ENCODE measurements at regions not wholly inside any gene's neighbourhood (a gene's known extent, or its start where the extent isn't known, plus 50 kb on each side); places are given as distances from the start of the nearest gene placed in this dataset.

- ChIA-PET CTCF (ENCODE audit: low intra/inter-chr PET ratio) (no interaction called here), POLR2A (no interaction called here)
- no peak overlapping the region for H3K27ac ChIP-seq (ENCODE audit: extremely low read depth, low read depth, low read length)
- no peaks in the 10 kb centered on the region for H3K4me1 ChIP-seq (replicated peaks in 1 of 2; ENCODE audit: control insufficient read depth in 2 of 2, insufficient read depth in 2 of 2, low read length in 2 of 2)
- H3K4me3 ChIP-seq, result no peak overlapping the region
- no peaks in the 10 kb centered on the region for H3K27me3 ChIP-seq (ENCODE audit: control insufficient read depth in 2 of 2, insufficient read depth in 2 of 2, low read length in 2 of 2)
- H3K9me1 ChIP-seq (ENCODE audit: control insufficient read depth, insufficient read depth, low read length), result no peaks in the 10 kb centered on the region
- no peaks in the 10 kb centered on the region for H3K36me3 ChIP-seq (ENCODE audit: control insufficient read depth, insufficient read depth, low read length)
- intact Hi-C loops (cut with micrococcal nuclease), result no loop called here
- H3K4me2 ChIP-seq (ENCODE audit: insufficient read depth, low read length), result no peak overlapping the region
- ATAC-seq (no peak), DNase-seq (ENCODE audit: extremely low read depth in 1 of 4, low spot score in 3 of 4) (no peak), FAIRE-seq (no peak)
- no peaks in the 10 kb centered on the region for H3K79me2 ChIP-seq (ENCODE audit: control insufficient read depth, insufficient read depth, low read length)
- H3K9me3 ChIP-seq (replicated peaks; ENCODE audit: control insufficient read depth, insufficient read depth, low read depth, low read length), result no peaks in the 10 kb centered on the region
- no peak overlapping the region for H2AFZ ChIP-seq (ENCODE audit: low read depth, low read length)
- in situ Hi-C loops (cut with MboI), result no loop called here
- no peak for TF ChIP-seq NR2C1 (IDR thresholded peaks at IDR 0.05)
- TF ChIP-seq NR2C1 (tag; IDR thresholded peaks at IDR 0.05), result no peak
- no peak for TF ChIP-seq SRSF1 (IDR thresholded peaks at IDR 0.05; ENCODE audit: low read depth, low read length)
- TF ChIP-seq TAL1 (IDR thresholded peaks at IDR 0.05), result no peak
- no peak for TF ChIP-seq FOSL1 (tag; conservative IDR thresholded peaks at IDR 0.05)
- no peak for TF ChIP-seq SAFB (IDR thresholded peaks at IDR 0.05; ENCODE audit: borderline replicate concordance, low read depth, low read length)
- TF ChIP-seq SIX5 (IDR thresholded peaks at IDR 0.05; ENCODE audit: borderline replicate concordance in 1 of 2, insufficient read depth in 1 of 2, low read depth in 1 of 2, low read length in 2 of 2), result no peak
- no peak overlapping the region for H3K9ac ChIP-seq (ENCODE audit: insufficient read depth in 1 of 2, low read depth in 2 of 2, low read length in 2 of 2)
- no TSS peak for BruUV-seq (replicated peaks)
- no peaks in the 10 kb centered on the region for H4K20me1 ChIP-seq (replicated peaks; ENCODE audit: control insufficient read depth, insufficient read depth, low read length)
Observed at GRCh38 chr6:95959261-95959660, 56.5 kb upstream of the FUT9 start.
